ENCODE measurements at regions not wholly inside any gene's neighbourhood (a gene's known extent, or its start where the extent isn't known, plus 50 kb on each side); places are given as distances from the start of the nearest gene placed in this dataset.

- Histone ChIP-seq H3K4me3 (ENCODE audit: low read depth in 1 of 2, low read length in 2 of 2) (no peak overlapping the region), H3K27me3 (ENCODE audit: control insufficient read depth in 1 of 2, insufficient read depth in 2 of 2, low read length in 2 of 2) (peaks cover 9 to 24% of the 10 kb centered on the region in 2 donors)
Observed at GRCh38 chr1:10892138-10893065, 96.0 kb upstream of the CASZ1 start.

GRCh38 chr1:10895621-10896020 lies 99.2 kb upstream of the CASZ1 start:
- Histone ChIP-seq H3K36me3 (ENCODE audit: control insufficient read depth in 1 of 2, insufficient read depth in 2 of 2, low read length in 2 of 2) (no peaks in the 10 kb centered on the region), H3K9ac (ENCODE audit: low read depth in 1 of 2, low read length in 2 of 2) (no peak overlapping the region), H3K27ac (ENCODE audit: low read depth, low read length) (no peak overlapping the region), H3K9me3 (ENCODE audit: control insufficient read depth in 1 of 2, low read length in 2 of 2) (no peaks in the 10 kb centered on the region), H3K4me1 (ENCODE audit: control insufficient read depth in 1 of 2, insufficient read depth in 2 of 2, low read length in 2 of 2) (peaks cover 3% of the 10 kb centered on the region in 2 donors), H3K4me3 (ENCODE audit: low read depth in 1 of 2, low read length in 2 of 2) (no peak overlapping the region), H3K27me3 (ENCODE audit: control insufficient read depth in 1 of 2, insufficient read depth in 2 of 2, low read length in 2 of 2) (peaks cover 0 to 13% of the 10 kb centered on the region in 2 donors)

More at GRCh38 chr1:10892138-10893065, 96.0 kb upstream of the CASZ1 start:
- H3K27ac ChIP-seq (ENCODE audit: low read depth, low read length): no peak overlapping the region
- H3K9me3 ChIP-seq (ENCODE audit: control insufficient read depth in 1 of 2, low read length in 2 of 2): no peaks in the 10 kb centered on the region
- no peak overlapping the region for H3K9ac ChIP-seq (ENCODE audit: low read depth in 1 of 2, low read length in 2 of 2)
- no peaks in the 10 kb centered on the region for H3K4me1 ChIP-seq (ENCODE audit: control insufficient read depth in 1 of 2, insufficient read depth in 2 of 2, low read length in 2 of 2)
- no peaks in the 10 kb centered on the region for H3K36me3 ChIP-seq (ENCODE audit: control insufficient read depth in 1 of 2, insufficient read depth in 2 of 2, low read length in 2 of 2)

GRCh38 chr1:10896673-10897072 lies 100.2 kb upstream of the CASZ1 start:
- peaks cover 10 to 13% of the 10 kb centered on the region in 2 donors for H3K4me1 ChIP-seq (ENCODE audit: control insufficient read depth in 1 of 2, insufficient read depth in 2 of 2, low read length in 2 of 2)
- H3K4me3 ChIP-seq (ENCODE audit: low read depth in 1 of 2, low read length in 2 of 2): no peak overlapping the region
- peaks cover 0 to 6% of the 10 kb centered on the region in 2 donors for H3K27me3 ChIP-seq (ENCODE audit: control insufficient read depth in 1 of 2, insufficient read depth in 2 of 2, low read length in 2 of 2)
- no peak overlapping the region for H3K9ac ChIP-seq (ENCODE audit: low read depth in 1 of 2, low read length in 2 of 2)
- no peak overlapping the region for H3K27ac ChIP-seq (ENCODE audit: low read depth, low read length)
- H3K9me3 ChIP-seq (ENCODE audit: control insufficient read depth in 1 of 2, low read length in 2 of 2): no peaks in the 10 kb centered on the region
- no peaks in the 10 kb centered on the region for H3K36me3 ChIP-seq (ENCODE audit: control insufficient read depth in 1 of 2, insufficient read depth in 2 of 2, low read length in 2 of 2)

GRCh38 chr1:10897321-10897980 lies 101.0 kb upstream of the CASZ1 start:
- H3K4me3 ChIP-seq (ENCODE audit: low read depth in 1 of 2, low read length in 2 of 2): no peak overlapping the region
- H3K9me3 ChIP-seq (ENCODE audit: control insufficient read depth in 1 of 2, low read length in 2 of 2): no peaks in the 10 kb centered on the region
- H3K27me3 ChIP-seq (ENCODE audit: control insufficient read depth in 1 of 2, insufficient read depth in 2 of 2, low read length in 2 of 2): peaks cover 0 to 6% of the 10 kb centered on the region in 2 donors
- no peak overlapping the region for H3K27ac ChIP-seq (ENCODE audit: low read depth, low read length)
- no peaks in the 10 kb centered on the region for H3K36me3 ChIP-seq (ENCODE audit: control insufficient read depth in 1 of 2, insufficient read depth in 2 of 2, low read length in 2 of 2)
- no peak overlapping the region for H3K9ac ChIP-seq (ENCODE audit: low read depth in 1 of 2, low read length in 2 of 2)
- peaks cover 10 to 13% of the 10 kb centered on the region in 2 donors for H3K4me1 ChIP-seq (ENCODE audit: control insufficient read depth in 1 of 2, insufficient read depth in 2 of 2, low read length in 2 of 2)

GRCh38 chr1:10897981-10898728 lies 101.7 kb upstream of the CASZ1 start:
- Histone ChIP-seq H3K9ac (ENCODE audit: low read depth in 1 of 2, low read length in 2 of 2) (no peak overlapping the region), H3K27ac (ENCODE audit: low read depth, low read length) (no peak overlapping the region), H3K27me3 (ENCODE audit: control insufficient read depth in 1 of 2, insufficient read depth in 2 of 2, low read length in 2 of 2) (peaks cover 0 to 6% of the 10 kb centered on the region in 2 donors), H3K9me3 (ENCODE audit: control insufficient read depth in 1 of 2, low read length in 2 of 2) (no peaks in the 10 kb centered on the region), H3K4me1 (ENCODE audit: control insufficient read depth in 1 of 2, insufficient read depth in 2 of 2, low read length in 2 of 2) (peaks cover 10 to 13% of the 10 kb centered on the region in 2 donors), H3K36me3 (ENCODE audit: control insufficient read depth in 1 of 2, insufficient read depth in 2 of 2, low read length in 2 of 2) (no peaks in the 10 kb centered on the region), H3K4me3 (ENCODE audit: low read depth in 1 of 2, low read length in 2 of 2) (no peak overlapping the region)

- Histone ChIP-seq H3K9me3 (ENCODE audit: control insufficient read depth in 1 of 2, low read length in 2 of 2) (no peaks in the 10 kb centered on the region), H3K27me3 (ENCODE audit: control insufficient read depth in 1 of 2, insufficient read depth in 2 of 2, low read length in 2 of 2) (peaks cover 0 to 6% of the 10 kb centered on the region in 2 donors), H3K36me3 (ENCODE audit: control insufficient read depth in 1 of 2, insufficient read depth in 2 of 2, low read length in 2 of 2) (no peaks in the 10 kb centered on the region), H3K27ac (ENCODE audit: low read depth, low read length) (no peak overlapping the region), H3K9ac (ENCODE audit: low read depth in 1 of 2, low read length in 2 of 2) (no peak overlapping the region), H3K4me1 (ENCODE audit: control insufficient read depth in 1 of 2, insufficient read depth in 2 of 2, low read length in 2 of 2) (peaks cover 10 to 13% of the 10 kb centered on the region in 2 donors), H3K4me3 (ENCODE audit: low read depth in 1 of 2, low read length in 2 of 2) (no peak overlapping the region)
Observed at GRCh38 chr1:10898921-10899320, 102.5 kb upstream of the CASZ1 start.

GRCh38 chr1:10899490-10900250 lies 103.2 kb upstream of the CASZ1 start:
- Histone ChIP-seq H3K27ac (ENCODE audit: low read depth, low read length) (no peak overlapping the region), H3K27me3 (ENCODE audit: control insufficient read depth in 1 of 2, insufficient read depth in 2 of 2, low read length in 2 of 2) (peaks cover 2 to 6% of the 10 kb centered on the region in 2 donors)

GRCh38 chr1:10900251-10900651 lies 103.8 kb upstream of the CASZ1 start:
- Histone ChIP-seq H3K9me3 (ENCODE audit: control insufficient read depth in 1 of 2, low read length in 2 of 2) (no peaks in the 10 kb centered on the region), H3K4me3 (ENCODE audit: low read depth in 1 of 2, low read length in 2 of 2) (peak overlapping the region; percentile 21 to 55), H3K36me3 (ENCODE audit: control insufficient read depth in 1 of 2, insufficient read depth in 2 of 2, low read length in 2 of 2) (no peaks in the 10 kb centered on the region), H3K27me3 (ENCODE audit: control insufficient read depth in 1 of 2, insufficient read depth in 2 of 2, low read length in 2 of 2) (peaks cover 2 to 6% of the 10 kb centered on the region in 2 donors), H3K4me1 (ENCODE audit: control insufficient read depth in 1 of 2, insufficient read depth in 2 of 2, low read length in 2 of 2) (peaks cover 10 to 13% of the 10 kb centered on the region in 2 donors), H3K27ac (ENCODE audit: low read depth, low read length) (no peak overlapping the region), H3K9ac (ENCODE audit: low read depth in 1 of 2, low read length in 2 of 2) (no peak overlapping the region)

More at GRCh38 chr1:10899490-10900250, 103.2 kb upstream of the CASZ1 start:
- Histone ChIP-seq H3K9me3 (ENCODE audit: control insufficient read depth in 1 of 2, low read length in 2 of 2) (no peaks in the 10 kb centered on the region), H3K4me1 (ENCODE audit: control insufficient read depth in 1 of 2, insufficient read depth in 2 of 2, low read length in 2 of 2) (peaks cover 10 to 13% of the 10 kb centered on the region in 2 donors), H3K36me3 (ENCODE audit: control insufficient read depth in 1 of 2, insufficient read depth in 2 of 2, low read length in 2 of 2) (no peaks in the 10 kb centered on the region), H3K4me3 (ENCODE audit: low read depth in 1 of 2, low read length in 2 of 2) (no peak overlapping the region), H3K9ac (ENCODE audit: low read depth in 1 of 2, low read length in 2 of 2) (no peak overlapping the region)

GRCh38 chr1:10900691-10901090 lies 104.2 kb upstream of the CASZ1 start:
- H3K9ac ChIP-seq (ENCODE audit: low read depth in 1 of 2, low read length in 2 of 2): no peak overlapping the region
- peak overlapping the region; percentile 21 to 55 for H3K4me3 ChIP-seq (ENCODE audit: low read depth in 1 of 2, low read length in 2 of 2)
- H3K27me3 ChIP-seq (ENCODE audit: control insufficient read depth in 1 of 2, insufficient read depth in 2 of 2, low read length in 2 of 2): peaks cover 2 to 6% of the 10 kb centered on the region in 2 donors
- no peaks in the 10 kb centered on the region for H3K36me3 ChIP-seq (ENCODE audit: control insufficient read depth in 1 of 2, insufficient read depth in 2 of 2, low read length in 2 of 2)
- H3K4me1 ChIP-seq (ENCODE audit: control insufficient read depth in 1 of 2, insufficient read depth in 2 of 2, low read length in 2 of 2): peaks cover 10 to 13% of the 10 kb centered on the region in 2 donors
- no peaks in the 10 kb centered on the region for H3K9me3 ChIP-seq (ENCODE audit: control insufficient read depth in 1 of 2, low read length in 2 of 2)
- peak overlapping the region; percentile 20 for H3K27ac ChIP-seq (ENCODE audit: low read depth, low read length)

Measured in duodenal mucosa (tissue), 2 donors.